ENCODE measurements at regions not wholly inside any gene's neighbourhood (a gene's known extent, or its start where the extent isn't known, plus 50 kb on each side); places are given as distances from the start of the nearest gene placed in this dataset.

DNA sequence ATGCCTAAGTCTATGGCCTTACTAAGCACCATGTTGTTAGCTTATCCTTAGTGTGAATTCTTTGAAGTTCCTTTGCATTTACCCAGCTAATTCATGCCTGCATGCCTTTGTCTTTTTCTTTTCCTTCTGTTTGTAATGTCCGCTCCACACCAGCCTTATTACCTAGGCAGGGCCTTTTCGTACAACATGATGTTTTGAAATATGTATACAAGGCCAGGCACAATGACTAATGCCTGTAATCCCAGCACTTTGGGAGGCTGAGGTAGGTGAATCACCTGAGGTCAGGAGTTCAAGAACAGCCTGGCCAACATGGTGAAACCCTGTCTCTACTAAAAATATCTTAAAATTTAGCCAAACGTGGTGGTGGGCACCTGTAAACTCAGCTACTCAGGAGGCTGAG lies 1636.5 kb upstream of the SEL1L start:
- intact Hi-C loops (cut with micrococcal nuclease): no loop called here
- H3K27ac Mint-ChIP-seq: no peak overlapping the region
- H2AFZ ChIP-seq (ENCODE audit: insufficient read depth, low read depth, low read length, poor library complexity, severe bottlenecking): no peak overlapping the region
- H3K27me3 Mint-ChIP-seq (ENCODE audit: low read depth in 3 of 3): no peaks in the 10 kb centered on the region
- no peaks in the 10 kb centered on the region for H3K27me3 ChIP-seq (ENCODE audit: control insufficient read depth in 2 of 2, insufficient read depth in 2 of 2, low read length in 2 of 2)
- H3K9ac ChIP-seq (ENCODE audit: insufficient read depth, low read length, poor library complexity, severe bottlenecking): no peak overlapping the region
- no peaks in the 10 kb centered on the region for H3K4me1 Mint-ChIP-seq
- TF ChIP-seq, protein P1, sequence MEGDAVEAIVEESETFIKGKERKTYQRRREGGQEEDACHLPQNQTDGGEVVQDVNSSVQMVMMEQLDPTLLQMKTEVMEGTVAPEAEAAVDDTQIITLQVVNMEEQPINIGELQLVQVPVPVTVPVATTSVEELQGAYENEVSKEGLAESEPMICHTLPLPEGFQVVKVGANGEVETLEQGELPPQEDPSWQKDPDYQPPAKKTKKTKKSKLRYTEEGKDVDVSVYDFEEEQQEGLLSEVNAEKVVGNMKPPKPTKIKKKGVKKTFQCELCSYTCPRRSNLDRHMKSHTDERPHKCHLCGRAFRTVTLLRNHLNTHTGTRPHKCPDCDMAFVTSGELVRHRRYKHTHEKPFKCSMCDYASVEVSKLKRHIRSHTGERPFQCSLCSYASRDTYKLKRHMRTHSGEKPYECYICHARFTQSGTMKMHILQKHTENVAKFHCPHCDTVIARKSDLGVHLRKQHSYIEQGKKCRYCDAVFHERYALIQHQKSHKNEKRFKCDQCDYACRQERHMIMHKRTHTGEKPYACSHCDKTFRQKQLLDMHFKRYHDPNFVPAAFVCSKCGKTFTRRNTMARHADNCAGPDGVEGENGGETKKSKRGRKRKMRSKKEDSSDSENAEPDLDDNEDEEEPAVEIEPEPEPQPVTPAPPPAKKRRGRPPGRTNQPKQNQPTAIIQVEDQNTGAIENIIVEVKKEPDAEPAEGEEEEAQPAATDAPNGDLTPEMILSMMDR (IDR thresholded peaks at IDR 0.05): no peak
- H3K4me3 ChIP-seq (replicated peaks in 1 of 3; ENCODE audit: low read depth in 2 of 3, low read length in 3 of 3): no peak overlapping the region
- H3K4me1 ChIP-seq (ENCODE audit: control insufficient read depth in 1 of 2, insufficient read depth in 2 of 2, low read length in 2 of 2): no peaks in the 10 kb centered on the region
- no peaks in the 10 kb centered on the region for H4K20me1 ChIP-seq (ENCODE audit: insufficient read depth, low read length)
- no peaks in the 10 kb centered on the region for H3K36me3 Mint-ChIP-seq
- H3K9me3 ChIP-seq (replicated peaks in 1 of 2; ENCODE audit: control insufficient read depth in 1 of 2, insufficient read depth in 1 of 2, low read length in 2 of 2): peaks cover 0 to 6% of the 10 kb centered on the region in 2 donors
- peaks cover 0 to 10% (median 5%) of the 10 kb centered on the region in 7 donors for H3K9me3 Mint-ChIP-seq
- no peaks in the 10 kb centered on the region for H3K79me2 ChIP-seq (ENCODE audit: insufficient read depth, low read length)
- H3K27ac ChIP-seq (ENCODE audit: low read depth in 1 of 2, low read length in 2 of 2): no peak overlapping the region
- H3K4me2 ChIP-seq (replicated peaks; ENCODE audit: extremely low read depth, low read length, poor library complexity, severe bottlenecking): no peak overlapping the region
- no peak overlapping the region for H3K4me3 Mint-ChIP-seq
- H3K36me3 ChIP-seq (replicated peaks in 1 of 2; ENCODE audit: control insufficient read depth in 1 of 2, insufficient read depth in 2 of 2, low read length in 2 of 2): no peaks in the 10 kb centered on the region
- DNase-seq: no peak
- WGBS (ENCODE audit: insufficient coverage): 67% methylated on average over 1 of the region's 3 CpGs

DNA sequence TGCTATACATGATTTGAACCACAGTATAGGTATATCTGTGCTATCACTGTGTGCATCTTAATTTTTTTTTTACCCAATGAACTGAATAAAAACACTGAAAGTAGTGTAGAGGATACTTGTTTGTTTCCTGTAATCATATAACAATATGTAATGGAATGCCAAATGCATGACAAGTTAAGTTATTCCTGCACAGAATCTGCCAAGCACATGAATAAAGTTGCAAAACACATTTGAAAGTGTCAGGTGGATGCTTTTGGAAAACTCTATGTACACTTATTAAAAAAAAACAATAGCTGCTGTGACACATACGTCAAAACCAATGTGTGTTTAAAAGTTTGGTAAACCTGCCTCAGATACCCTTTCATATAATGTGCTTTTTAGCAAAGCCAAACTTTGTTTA lies 1638.1 kb upstream of the SEL1L start:
- H3K27me3 Mint-ChIP-seq (ENCODE audit: low read depth in 3 of 3): no peaks in the 10 kb centered on the region

More for the DNA sequence above, 1638.1 kb upstream of the SEL1L start:
- no peak for DNase-seq
- Mint-ChIP-seq H3K9me3 (peaks cover 0 to 10% (median 5%) of the 10 kb centered on the region in 7 donors), H3K27ac (no peak overlapping the region), H3K36me3 (no peaks in the 10 kb centered on the region), H3K4me3 (no peak overlapping the region), H3K4me1 (no peaks in the 10 kb centered on the region)
- H3K4me1 ChIP-seq (ENCODE audit: control insufficient read depth in 1 of 2, insufficient read depth in 2 of 2, low read length in 2 of 2): no peaks in the 10 kb centered on the region
- intact Hi-C loops (cut with micrococcal nuclease): no loop called here
- H3K4me3 ChIP-seq (replicated peaks in 1 of 3; ENCODE audit: low read depth in 2 of 3, low read length in 3 of 3): no peak overlapping the region
- H3K79me2 ChIP-seq (ENCODE audit: insufficient read depth, low read length): no peaks in the 10 kb centered on the region
- H3K27me3 ChIP-seq (ENCODE audit: control insufficient read depth in 2 of 2, insufficient read depth in 2 of 2, low read length in 2 of 2): no peaks in the 10 kb centered on the region
- no peak overlapping the region for H3K4me2 ChIP-seq (replicated peaks; ENCODE audit: extremely low read depth, low read length, poor library complexity, severe bottlenecking)
- H3K9ac ChIP-seq (ENCODE audit: insufficient read depth, low read length, poor library complexity, severe bottlenecking): no peak overlapping the region
- peaks cover 0 to 6% of the 10 kb centered on the region in 2 donors for H3K9me3 ChIP-seq (replicated peaks in 1 of 2; ENCODE audit: control insufficient read depth in 1 of 2, insufficient read depth in 1 of 2, low read length in 2 of 2)
- no peak overlapping the region for H2AFZ ChIP-seq (ENCODE audit: insufficient read depth, low read depth, low read length, poor library complexity, severe bottlenecking)
- TF ChIP-seq, protein P1 (IDR thresholded peaks at IDR 0.05): no peak
- H3K36me3 ChIP-seq (replicated peaks in 1 of 2; ENCODE audit: control insufficient read depth in 1 of 2, insufficient read depth in 2 of 2, low read length in 2 of 2): no peaks in the 10 kb centered on the region
- H4K20me1 ChIP-seq (ENCODE audit: insufficient read depth, low read length): no peaks in the 10 kb centered on the region
- H3K27ac ChIP-seq (ENCODE audit: low read depth in 1 of 2, low read length in 2 of 2): no peak overlapping the region
- no CpG with 5 or more reads among the region's 1 CpG for whole genome bisulfite sequencing (ENCODE audit: insufficient coverage)

Measured in CD14-positive monocyte (primary cell).